ENCODE measurements at regions not wholly inside any gene's neighbourhood (a gene's known extent, or its start where the extent isn't known, plus 50 kb on each side); places are given as distances from the start of the nearest gene placed in this dataset.

DNA sequence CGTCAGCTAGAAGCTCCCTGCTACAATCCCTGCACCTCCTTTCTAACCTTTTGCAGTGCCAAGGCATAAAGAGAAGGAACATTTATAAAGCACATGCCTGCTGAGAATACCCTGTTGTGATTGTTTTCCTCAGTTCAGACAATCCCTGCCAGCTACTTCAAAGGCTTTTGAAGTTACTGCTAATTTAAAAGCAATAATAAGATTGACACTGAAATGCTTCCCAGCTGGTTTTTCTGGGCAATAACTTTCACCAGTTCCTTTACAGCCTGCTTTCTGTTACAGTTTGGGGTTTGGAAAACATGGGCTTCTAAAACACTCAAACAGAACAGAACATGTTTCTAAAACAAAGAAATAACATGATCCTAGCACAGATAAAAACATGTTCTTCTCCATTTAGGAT, 232.3 kb upstream of the CPEB2 start:
- H3K27ac ChIP-seq, result no peak overlapping the region
- no peaks in the 10 kb centered on the region for H3K4me1 ChIP-seq (replicated peaks in 1 of 2)
- no peaks in the 10 kb centered on the region for H3K9me3 ChIP-seq (replicated peaks in 1 of 3)
- H3K36me3 ChIP-seq (replicated peaks in 1 of 2), result no peaks in the 10 kb centered on the region
- intact Hi-C loops (cut with DNase I), result no loop called here
- DNase-seq, result no peak
- 14 to 56% (median 55%) methylated on average over 1 of the region's 1 CpG; no CpG with 5 or more reads in 1 of the 4 donors for WGBS, 4 donors
- H3K4me3 ChIP-seq, result no peak overlapping the region
- no peaks in the 10 kb centered on the region for H3K27me3 ChIP-seq
- TF ChIP-seq POLR2A (IDR thresholded peaks at IDR 0.05), result no peak
- no peak for TF ChIP-seq CTCF (IDR thresholded peaks at IDR 0.05)

GRCh38 chr4:14771094-14771493, 231.2 kb upstream of the CPEB2 start:
- no peak for TF ChIP-seq CTCF (IDR thresholded peaks at IDR 0.05)
- no peak for DNase-seq
- intact Hi-C loops (cut with DNase I), result no loop called here
- Histone ChIP-seq H3K27ac (no peak overlapping the region), H3K4me1 (replicated peaks in 1 of 2) (no peaks in the 10 kb centered on the region), H3K4me3 (no peak overlapping the region), H3K9me3 (replicated peaks in 1 of 3) (no peaks in the 10 kb centered on the region), H3K36me3 (replicated peaks in 1 of 2) (no peaks in the 10 kb centered on the region), H3K27me3 (no peaks in the 10 kb centered on the region)
- WGBS, 4 donors, result 70 to 85% (median 78%) methylated on average over 2 of the region's 2 CpGs

GRCh38 chr4:14771504-14772175, 230.6 kb upstream of the CPEB2 start:
- 69 to 82% (median 79%) methylated on average over 2 of the region's 2 CpGs for WGBS, 4 donors
- intact Hi-C loops (cut with DNase I), result no loop called here
- no peak for TF ChIP-seq CTCF (IDR thresholded peaks at IDR 0.05)
- no peak for TF ChIP-seq POLR2A (IDR thresholded peaks at IDR 0.05)
- Histone ChIP-seq H3K27me3 (no peaks in the 10 kb centered on the region), H3K27ac (no peak overlapping the region), H3K36me3 (replicated peaks in 1 of 2) (no peaks in the 10 kb centered on the region), H3K4me3 (no peak overlapping the region), H3K4me1 (replicated peaks in 1 of 2) (no peaks in the 10 kb centered on the region), H3K9me3 (replicated peaks in 1 of 3) (no peaks in the 10 kb centered on the region)
- DNase-seq, result no peak

- Histone ChIP-seq H3K27ac (no peak overlapping the region), H3K9me3 (replicated peaks in 1 of 3) (no peaks in the 10 kb centered on the region), H3K4me3 (no peak overlapping the region), H3K36me3 (replicated peaks in 1 of 2) (no peaks in the 10 kb centered on the region), H3K27me3 (no peaks in the 10 kb centered on the region), H3K4me1 (replicated peaks in 1 of 2) (no peaks in the 10 kb centered on the region)
- WGBS, 4 donors, result 88 to 92% (median 91%) methylated on average over 2 of the region's 2 CpGs
- intact Hi-C loops (cut with DNase I), result no loop called here
- no peak for DNase-seq
- no peak for TF ChIP-seq POLR2A (IDR thresholded peaks at IDR 0.05)
- no peak for TF ChIP-seq CTCF (IDR thresholded peaks at IDR 0.05)
These were observed 229.9 kb upstream of the CPEB2 start for GRCh38 chr4:14772388-14772787.

All from adrenal gland (tissue), 9 donors.